HG03520 (cell line): ENCODE measurements at regions not wholly inside any gene's neighbourhood (a gene's known extent, or its start where the extent isn't known, plus 50 kb on each side); places are given as distances from the start of the nearest gene placed in this dataset.
"Not testable (repeated sequence)": the region's sequence is repeated elsewhere in the genome, so short reads cannot be mapped to it uniquely, and the experiment has no call there.

Source experiments
- ATAC-seq: cut with Tn5 transposase; IDR thresholded peaks from one replicate; pipeline ENCODE4 v1.9.1; 2021; ENCODE audit warnings: mild to moderate bottlenecking, moderate library complexity; ENCODE audit not compliant: unreplicated experiment

DNA sequence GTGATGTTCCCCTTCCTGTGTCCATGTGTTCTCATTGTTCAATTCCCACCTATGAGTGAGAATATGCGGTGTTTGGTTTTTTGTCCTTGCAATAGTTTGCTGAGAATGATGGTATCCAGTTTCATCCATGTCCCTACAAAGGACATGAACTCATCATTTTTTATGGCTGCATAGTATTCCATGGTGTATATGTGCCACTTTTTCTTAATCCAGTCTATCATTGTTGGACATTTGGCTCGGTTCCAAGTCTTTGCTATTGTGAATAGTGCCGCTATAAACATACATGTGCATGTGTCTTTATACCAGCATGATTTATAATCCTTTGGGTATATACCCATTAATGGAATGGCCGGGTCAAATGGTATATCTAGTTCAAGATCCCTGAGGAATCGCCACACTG is 229.4 kb downstream of the HTR1A start:
- not testable (repeated sequence) for ATAC-seq

DNA sequence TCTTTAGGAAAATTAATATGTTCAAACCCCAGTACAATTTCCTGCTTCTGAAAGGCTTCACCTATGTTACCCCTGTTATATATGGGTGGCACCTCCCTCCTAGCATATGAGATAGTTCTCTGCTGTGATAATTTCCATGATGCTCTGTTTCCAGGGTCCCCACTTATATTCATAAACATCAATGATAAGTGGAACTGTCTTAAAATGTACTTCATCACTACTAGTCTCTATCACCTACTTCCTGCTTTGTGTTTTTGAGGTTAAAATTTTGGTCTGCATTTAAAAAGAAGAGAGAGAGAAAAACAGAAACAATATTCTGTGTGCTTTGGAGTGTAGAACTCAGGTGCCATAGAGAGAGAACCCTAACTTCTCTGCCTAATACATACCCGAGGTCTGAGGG is 234.7 kb downstream of the HTR1A start:
- ATAC-seq, result no peak

DNA sequence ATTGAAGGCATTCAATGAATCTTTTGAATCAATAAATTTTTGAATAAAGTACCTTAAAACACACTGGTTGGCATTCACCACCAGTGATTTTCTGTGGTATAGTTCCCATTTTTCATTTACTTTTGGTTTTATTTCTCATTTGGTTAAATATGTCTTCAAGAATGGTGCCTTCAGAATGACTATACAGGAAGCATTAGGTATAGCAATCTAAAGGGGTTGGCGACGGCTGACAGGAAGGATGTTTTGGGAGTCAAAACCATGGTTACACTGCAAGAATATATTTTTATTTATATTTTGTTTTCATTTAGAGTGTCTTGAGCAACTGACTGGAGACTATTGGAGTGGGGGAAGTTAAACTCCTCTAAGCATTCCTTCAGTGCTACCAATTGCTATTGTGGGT is 235.7 kb downstream of the HTR1A start:
- ATAC-seq, result peak; percentile 80

DNA sequence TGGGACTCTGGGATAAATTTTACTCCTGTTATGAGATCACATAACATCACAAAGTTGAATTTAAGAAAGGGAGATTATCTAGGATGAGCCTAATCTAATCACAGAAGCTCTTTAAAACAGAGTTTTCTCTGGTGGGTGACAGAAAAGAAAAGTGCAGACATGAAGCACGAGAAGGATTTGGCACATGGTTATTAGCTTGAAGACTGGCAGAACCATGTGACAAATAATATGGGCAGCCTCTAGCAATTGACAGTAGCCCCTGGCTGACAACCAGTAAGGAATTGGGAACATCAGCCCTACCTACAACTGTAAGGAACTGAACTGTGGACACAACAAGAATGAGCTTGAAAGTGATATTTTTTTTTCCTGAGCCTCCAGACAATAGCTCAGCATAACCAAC is 243.1 kb downstream of the HTR1A start:
- ATAC-seq, result no peak

DNA sequence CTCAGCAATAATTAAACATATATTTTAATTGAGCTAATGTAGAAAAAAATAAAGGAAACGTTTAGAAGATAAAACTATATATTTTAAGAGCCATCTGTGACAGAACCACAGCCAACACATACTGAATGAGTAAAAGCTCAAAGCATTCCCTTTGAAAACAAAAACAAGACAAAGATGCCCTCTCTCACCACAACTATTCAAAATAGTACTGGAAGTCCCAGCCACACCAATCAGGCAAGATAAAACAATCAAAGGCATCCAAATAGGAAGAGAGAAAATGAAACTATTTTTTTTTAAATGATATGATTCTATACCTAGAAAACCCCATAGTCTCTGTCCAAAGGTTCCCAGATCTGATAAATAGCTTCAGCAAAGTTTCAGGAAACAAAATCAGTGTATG is 262.0 kb downstream of the HTR1A start:
- no peak for ATAC-seq

DNA sequence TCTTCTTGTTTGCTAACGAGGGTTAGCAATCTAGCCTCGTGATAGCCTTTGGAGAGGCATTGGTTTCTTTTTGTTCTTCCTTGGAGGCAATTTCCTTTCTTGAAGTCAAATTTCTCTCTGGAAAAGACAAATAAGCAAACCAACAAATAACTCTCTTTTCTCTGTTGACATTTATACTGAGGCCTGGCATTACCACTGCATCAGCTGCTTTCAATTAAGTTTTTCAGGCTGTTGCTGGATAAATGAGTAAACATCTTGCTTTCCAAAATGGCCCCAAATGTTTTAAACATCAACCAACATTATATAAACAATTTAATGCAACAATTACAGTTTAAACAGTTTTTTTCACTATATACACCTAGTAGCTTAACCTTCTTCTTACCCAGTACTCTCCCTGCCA is 264.4 kb downstream of the HTR1A start:
- ATAC-seq, result no peak

GRCh38 chr5:63690546-63690945 is 271.7 kb downstream of the HTR1A start:
- no peak for ATAC-seq

GRCh38 chr5:63687854-63688516 is 274.3 kb downstream of the HTR1A start:
- ATAC-seq, result no peak

GRCh38 chr5:63686938-63687337 is 275.3 kb downstream of the HTR1A start:
- no peak for ATAC-seq

- no peak for ATAC-seq
Measured at GRCh38 chr5:63686181-63686580, 276.1 kb downstream of the HTR1A start.

DNA sequence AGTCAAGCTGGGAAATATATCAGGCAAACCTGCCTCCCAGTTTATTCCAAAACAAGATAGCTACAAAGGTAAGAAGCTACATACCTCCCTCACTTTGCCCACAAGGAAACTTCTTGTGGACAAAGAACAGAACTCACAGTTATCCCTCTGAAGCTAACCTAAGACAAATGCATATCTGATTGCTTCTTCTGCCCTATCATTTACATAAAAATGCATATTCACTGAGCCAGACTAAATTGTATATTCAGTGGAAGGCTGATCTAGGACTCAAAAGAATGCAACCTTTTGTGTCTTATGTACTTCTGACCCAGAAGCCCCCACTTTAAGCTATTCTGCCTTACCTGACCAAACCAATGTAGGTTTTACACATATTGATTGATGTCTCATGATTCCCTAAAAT is 276.8 kb downstream of the HTR1A start:
- no peak for ATAC-seq

DNA sequence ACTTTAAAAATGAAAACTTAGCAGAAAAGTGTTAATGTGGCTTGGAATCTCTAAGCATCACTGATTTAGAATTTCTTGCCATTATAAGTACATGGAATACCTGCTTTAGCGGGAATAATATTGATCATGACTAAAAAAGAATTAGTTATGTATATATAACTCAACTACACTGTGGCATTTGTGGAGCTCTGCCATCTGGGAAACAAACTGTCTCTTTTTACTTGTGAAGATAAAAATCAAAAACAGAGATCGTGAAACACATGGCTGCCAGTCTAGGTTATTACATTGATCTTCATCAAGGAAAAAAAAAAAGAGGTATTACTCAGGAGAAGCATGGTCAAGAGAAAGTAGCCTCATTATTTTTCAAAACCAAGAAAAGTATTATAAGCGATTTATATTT is 287.4 kb downstream of the HTR1A start:
- ATAC-seq, result no peak

GRCh38 chr5:63655043-63655442 is 307.2 kb downstream of the HTR1A start:
- no peak for ATAC-seq

DNA sequence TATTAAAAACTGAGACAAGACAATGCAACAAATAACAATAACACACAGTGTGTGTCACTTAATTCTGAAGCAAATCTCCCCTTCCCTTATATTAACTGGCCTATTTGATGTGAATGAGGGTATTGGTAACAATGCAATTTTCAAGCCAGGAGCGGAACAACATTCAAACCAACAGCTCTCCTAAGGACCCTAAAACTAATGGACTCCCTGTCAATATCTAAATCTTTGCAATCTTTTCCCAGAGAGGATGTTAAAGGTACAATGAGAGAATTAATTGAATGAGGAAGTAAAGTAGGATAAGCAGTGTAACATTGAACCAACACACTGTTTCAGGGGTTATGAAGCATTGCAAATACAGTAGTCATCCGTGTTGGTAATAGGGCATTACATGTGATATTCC is 311.7 kb downstream of the HTR1A start:
- ATAC-seq, result no peak

DNA sequence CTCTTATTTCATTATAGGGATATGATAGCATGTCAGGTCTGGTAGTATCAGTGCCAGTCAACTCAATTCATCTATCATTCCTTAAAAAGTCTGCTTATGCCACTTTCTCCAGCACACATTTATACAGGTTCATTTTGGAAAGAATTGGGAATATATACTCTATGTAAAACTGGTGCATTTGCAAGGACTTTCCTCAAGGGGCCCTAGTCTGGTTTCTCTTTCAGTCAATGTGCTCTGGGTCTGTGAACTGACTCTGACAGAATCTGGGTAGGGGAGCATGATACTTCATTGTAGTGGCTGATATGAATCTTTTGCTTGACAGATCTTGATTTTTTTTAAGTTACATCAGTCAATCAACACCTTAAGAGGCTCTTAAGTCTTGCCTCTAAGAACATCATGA is 313.9 kb downstream of the HTR1A start:
- no peak for ATAC-seq

- no peak for ATAC-seq
Measured at GRCh38 chr5:63629951-63630630, 332.2 kb downstream of the HTR1A start.

GRCh38 chr5:63613442-63613841 is 348.8 kb downstream of the HTR1A start:
- ATAC-seq, result no peak

DNA sequence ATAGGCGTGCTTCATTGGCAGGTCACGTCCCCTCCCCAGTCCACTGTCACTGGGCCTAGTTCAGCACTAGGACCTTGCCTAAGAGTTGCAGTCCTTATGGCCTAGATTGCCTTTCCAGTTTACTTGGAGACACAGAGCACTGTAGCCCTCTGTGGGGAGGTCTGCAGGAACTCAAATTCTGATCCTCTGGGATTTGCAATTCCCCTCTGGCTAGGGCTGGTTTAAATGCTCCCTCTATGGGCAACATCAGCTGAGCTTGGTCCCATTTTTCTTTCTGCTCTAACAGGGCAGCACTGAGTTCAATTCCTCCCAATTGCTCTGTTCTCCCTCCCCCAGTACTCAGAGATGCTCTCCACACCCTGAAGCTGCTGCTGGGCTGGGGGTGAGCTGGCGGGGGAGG is 358.2 kb downstream of the HTR1A start:
- ATAC-seq, result no peak

DNA sequence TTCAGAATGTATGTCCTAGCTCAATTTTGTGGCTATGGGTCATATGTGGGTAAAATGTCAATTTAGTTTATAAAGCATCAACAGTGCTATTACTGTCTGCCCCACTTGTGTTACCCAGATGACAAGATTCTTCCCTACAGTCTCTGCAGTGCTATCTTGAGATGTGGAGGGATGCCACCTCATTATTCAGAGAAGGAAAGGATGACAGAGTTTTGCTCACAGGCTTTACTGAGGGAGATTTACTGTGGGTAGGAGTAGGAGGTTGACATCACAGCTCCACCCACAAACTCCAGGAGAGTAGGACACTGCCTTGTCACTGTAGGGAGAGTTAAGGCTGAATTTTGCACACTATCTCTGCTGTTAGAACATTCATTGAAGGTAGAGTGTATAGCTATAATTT is 359.3 kb downstream of the HTR1A start:
- no peak for ATAC-seq

- ATAC-seq, result no peak
Measured at GRCh38 chr5:63596254-63596653, 366.0 kb downstream of the HTR1A start.

- ATAC-seq, result no peak
Measured at GRCh38 chr5:63573380-63573779, 388.9 kb downstream of the HTR1A start.

- no peak for ATAC-seq
Measured at GRCh38 chr5:63572740-63573139, 389.5 kb downstream of the HTR1A start.

DNA sequence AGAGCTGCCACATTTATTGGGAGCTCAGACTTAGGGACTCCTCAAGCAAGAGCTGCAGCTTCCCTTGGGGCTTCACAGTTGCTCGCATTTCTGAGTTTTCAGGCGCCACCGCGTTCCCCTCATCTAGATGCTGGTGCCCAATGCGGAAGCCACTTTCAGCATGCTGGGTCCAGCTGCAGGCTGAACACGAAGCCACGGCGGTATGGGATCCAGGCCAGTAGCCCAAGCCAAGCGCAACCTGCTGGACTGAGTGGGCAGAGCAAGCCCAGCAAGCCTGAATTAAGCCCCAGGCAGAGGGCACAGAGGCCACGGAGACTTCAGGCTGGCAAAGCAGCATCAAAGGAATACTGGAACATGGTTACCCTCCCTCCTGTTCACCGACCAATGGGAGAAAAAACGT is 391.5 kb downstream of the HTR1A start:
- ATAC-seq, result no peak
